HG03575 (cell line): ENCODE measurements at regions not wholly inside any gene's neighbourhood (a gene's known extent, or its start where the extent isn't known, plus 50 kb on each side); places are given as distances from the start of the nearest gene placed in this dataset.
"Not testable (repeated sequence)": the region's sequence is repeated elsewhere in the genome, so short reads cannot be mapped to it uniquely, and the experiment has no call there.

Experiments
- ATAC-seq: cut with Tn5 transposase; IDR thresholded peaks from one replicate; pipeline ENCODE4 v1.9.1; 2021; ENCODE audit not compliant: unreplicated experiment, insufficient number of reproducible peaks, low FRiP score; ENCODE audit errors: extremely low read depth

- no peak for ATAC-seq
Measured at GRCh38 chr18:46179306-46179705, 75.1 kb downstream of the HAUS1 start.

- no peak for ATAC-seq
Measured at GRCh38 chr18:46182633-46183358, 78.6 kb downstream of the HAUS1 start.

- not testable (repeated sequence) for ATAC-seq
Measured at GRCh38 chr18:46184296-46184695, 80.1 kb downstream of the HAUS1 start.

- ATAC-seq = no peak
Measured at GRCh38 chr18:46184727-46185126, 80.5 kb downstream of the HAUS1 start.

GRCh38 chr18:46190667-46191066 lies 86.5 kb downstream of the HAUS1 start:
- ATAC-seq = no peak

- no peak for ATAC-seq
Measured at GRCh38 chr18:46196627-46197243, 92.5 kb downstream of the HAUS1 start.

GRCh38 chr18:46199515-46200147 lies 95.4 kb downstream of the HAUS1 start:
- no peak for ATAC-seq

GRCh38 chr18:46200178-46201055 lies 96.2 kb downstream of the HAUS1 start:
- ATAC-seq = not testable (repeated sequence)

- ATAC-seq = no peak
Measured at GRCh38 chr18:46204143-46204542, 100.0 kb downstream of the HAUS1 start.

- no peak for ATAC-seq
Measured at GRCh38 chr18:46207985-46208384, 103.8 kb downstream of the HAUS1 start.

GRCh38 chr18:46209161-46209560 lies 105.0 kb downstream of the HAUS1 start:
- ATAC-seq = no peak

- no peak for ATAC-seq
Measured at GRCh38 chr18:46211816-46212215, 107.6 kb downstream of the HAUS1 start.

GRCh38 chr18:46212398-46212797 lies 108.2 kb downstream of the HAUS1 start:
- no peak for ATAC-seq

GRCh38 chr18:46213295-46213694 lies 109.1 kb downstream of the HAUS1 start:
- no peak for ATAC-seq

GRCh38 chr18:46214435-46214834 lies 110.2 kb downstream of the HAUS1 start:
- ATAC-seq = no peak

GRCh38 chr18:46215902-46216723 lies 111.9 kb downstream of the HAUS1 start:
- ATAC-seq = no peak

GRCh38 chr18:46220116-46220515 lies 115.9 kb downstream of the HAUS1 start:
- ATAC-seq = no peak

- no peak for ATAC-seq
Measured at GRCh38 chr18:46222093-46222492, 117.9 kb downstream of the HAUS1 start.
